ENCODE measurements at regions not wholly inside any gene's neighbourhood (a gene's known extent, or its start where the extent isn't known, plus 50 kb on each side); places are given as distances from the start of the nearest gene placed in this dataset.

DNA sequence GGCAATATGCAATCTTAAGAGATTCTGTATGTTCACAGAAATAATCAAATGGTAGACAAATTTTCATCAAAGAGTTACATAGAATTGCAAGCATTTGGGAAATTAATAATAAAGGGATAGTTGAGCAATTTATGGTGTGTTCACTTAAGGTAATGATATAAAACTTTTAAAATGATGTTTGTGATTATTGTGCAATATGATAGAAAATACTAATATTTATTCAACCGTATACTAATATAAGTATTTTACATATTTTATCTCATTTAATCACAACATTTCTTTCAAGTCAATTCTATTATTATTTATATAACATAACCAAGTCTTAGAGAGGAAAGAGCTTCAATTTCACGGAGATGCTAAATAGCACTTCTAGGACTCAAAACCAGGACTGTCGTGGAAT lies 716.8 kb upstream of the MIR17HG start:
- no peak for ATAC-seq
- H3K36me3 ChIP-seq (ENCODE audit: low read depth), result no peaks in the 10 kb centered on the region
- no peak overlapping the region for H3K4me3 ChIP-seq
- no peak for DNase-seq
- H3K9me3 ChIP-seq, result no peaks in the 10 kb centered on the region
- TF ChIP-seq, protein P1, sequence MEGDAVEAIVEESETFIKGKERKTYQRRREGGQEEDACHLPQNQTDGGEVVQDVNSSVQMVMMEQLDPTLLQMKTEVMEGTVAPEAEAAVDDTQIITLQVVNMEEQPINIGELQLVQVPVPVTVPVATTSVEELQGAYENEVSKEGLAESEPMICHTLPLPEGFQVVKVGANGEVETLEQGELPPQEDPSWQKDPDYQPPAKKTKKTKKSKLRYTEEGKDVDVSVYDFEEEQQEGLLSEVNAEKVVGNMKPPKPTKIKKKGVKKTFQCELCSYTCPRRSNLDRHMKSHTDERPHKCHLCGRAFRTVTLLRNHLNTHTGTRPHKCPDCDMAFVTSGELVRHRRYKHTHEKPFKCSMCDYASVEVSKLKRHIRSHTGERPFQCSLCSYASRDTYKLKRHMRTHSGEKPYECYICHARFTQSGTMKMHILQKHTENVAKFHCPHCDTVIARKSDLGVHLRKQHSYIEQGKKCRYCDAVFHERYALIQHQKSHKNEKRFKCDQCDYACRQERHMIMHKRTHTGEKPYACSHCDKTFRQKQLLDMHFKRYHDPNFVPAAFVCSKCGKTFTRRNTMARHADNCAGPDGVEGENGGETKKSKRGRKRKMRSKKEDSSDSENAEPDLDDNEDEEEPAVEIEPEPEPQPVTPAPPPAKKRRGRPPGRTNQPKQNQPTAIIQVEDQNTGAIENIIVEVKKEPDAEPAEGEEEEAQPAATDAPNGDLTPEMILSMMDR (IDR thresholded peaks at IDR 0.05), result no peak
- no peaks in the 10 kb centered on the region for H3K4me1 ChIP-seq (ENCODE audit: low read depth)
- intact Hi-C loops (cut with DNase I, micrococcal nuclease), result no loop called here

- H3K36me3 ChIP-seq (ENCODE audit: low read depth), result no peaks in the 10 kb centered on the region
- H3K4me3 ChIP-seq, result no peak overlapping the region
- TF ChIP-seq, protein P1 (IDR thresholded peaks at IDR 0.05), result no peak
- DNase-seq (no peak), ATAC-seq (no peak)
- intact Hi-C loops (cut with DNase I, micrococcal nuclease), result no loop called here
- no peaks in the 10 kb centered on the region for H3K9me3 ChIP-seq
- no peaks in the 10 kb centered on the region for H3K4me1 ChIP-seq (ENCODE audit: low read depth)
Measured at GRCh38 chr13:90632184-90632583, 715.3 kb upstream of the MIR17HG start.

GRCh38 chr13:90633849-90634248 lies 713.6 kb upstream of the MIR17HG start:
- intact Hi-C loops (cut with DNase I, micrococcal nuclease), result no loop called here
- Histone ChIP-seq H3K36me3 (ENCODE audit: low read depth) (no peaks in the 10 kb centered on the region), H3K4me3 (no peak overlapping the region), H3K4me1 (ENCODE audit: low read depth) (no peaks in the 10 kb centered on the region), H3K9me3 (no peaks in the 10 kb centered on the region)
- DNase-seq (no peak), ATAC-seq (no peak)
- TF ChIP-seq, protein P1 (IDR thresholded peaks at IDR 0.05), result no peak

GRCh38 chr13:90640976-90641375 lies 706.5 kb upstream of the MIR17HG start:
- no peaks in the 10 kb centered on the region for H3K4me1 ChIP-seq (ENCODE audit: low read depth)
- H3K36me3 ChIP-seq (ENCODE audit: low read depth), result no peaks in the 10 kb centered on the region
- intact Hi-C loops (cut with DNase I, micrococcal nuclease), result no loop called here
- ATAC-seq, result no peak
- DNase-seq, result no peak
- TF ChIP-seq, protein P1 (IDR thresholded peaks at IDR 0.05), result no peak
- H3K4me3 ChIP-seq, result no peak overlapping the region
- no peaks in the 10 kb centered on the region for H3K9me3 ChIP-seq

DNA sequence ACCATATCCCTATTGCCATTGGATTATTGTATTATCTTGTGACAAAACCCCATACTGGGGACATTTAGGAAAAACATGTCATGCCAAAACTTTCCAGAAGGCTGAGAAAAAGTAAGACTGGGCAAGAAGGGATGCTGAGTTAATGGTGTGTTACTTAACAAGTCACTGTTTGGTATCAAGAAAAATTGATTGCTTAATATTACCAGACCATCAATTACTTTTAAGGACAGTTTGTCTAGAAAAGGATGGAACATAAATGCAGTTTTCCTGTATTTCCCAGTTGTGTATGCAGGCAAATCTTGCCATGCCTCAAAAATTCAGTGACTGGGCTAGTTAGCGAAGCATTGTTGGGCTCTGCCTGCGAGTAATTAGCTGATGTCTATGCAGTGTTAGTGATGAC lies 705.6 kb upstream of the MIR17HG start:
- no peak for ATAC-seq
- TF ChIP-seq, protein P1 (IDR thresholded peaks at IDR 0.05), result no peak
- Histone ChIP-seq H3K4me3 (no peak overlapping the region), H3K9me3 (no peaks in the 10 kb centered on the region), H3K4me1 (ENCODE audit: low read depth) (no peaks in the 10 kb centered on the region), H3K36me3 (ENCODE audit: low read depth) (no peaks in the 10 kb centered on the region)
- DNase-seq, result no peak
- intact Hi-C loops (cut with DNase I, micrococcal nuclease), result no loop called here

DNA sequence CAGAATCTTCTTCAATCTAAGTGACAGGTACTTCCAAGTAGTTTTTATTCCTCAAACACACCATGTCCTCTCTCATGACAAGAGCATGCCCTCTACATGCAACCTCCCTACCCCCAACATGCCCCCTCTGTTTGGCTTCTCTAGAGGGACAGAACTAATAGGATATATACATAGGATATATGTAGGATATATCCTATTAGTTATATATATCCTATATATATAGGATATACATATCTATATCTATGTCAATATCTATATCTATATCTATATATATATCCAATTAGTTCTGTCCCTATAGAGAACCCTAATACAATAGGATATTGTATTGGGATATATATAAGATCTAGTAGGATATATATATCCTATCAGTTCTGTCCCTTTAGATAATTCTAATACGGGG lies 701.9 kb upstream of the MIR17HG start:
- Histone ChIP-seq H3K36me3 (ENCODE audit: low read depth) (no peaks in the 10 kb centered on the region), H3K9me3 (no peaks in the 10 kb centered on the region), H3K4me3 (no peak overlapping the region), H3K4me1 (ENCODE audit: low read depth) (no peaks in the 10 kb centered on the region)
- DNase-seq (no peak), ATAC-seq (no peak)
- intact Hi-C loops (cut with DNase I, micrococcal nuclease), result no loop called here
- TF ChIP-seq, protein P1 (IDR thresholded peaks at IDR 0.05), result no peak
